SK-N-SH treated with all-trans-retinoic acid at 6 μM for 48 hours (cell line): ENCODE measurements at regions not wholly inside any gene's neighbourhood (a gene's known extent, or its start where the extent isn't known, plus 50 kb on each side); places are given as distances from the start of the nearest gene placed in this dataset.

Source experiments
- ATAC-seq: fragments of 200-7000 bp; cut with Tn5 transposase; 3 replicates; pipeline ENCODE4 v1.9.1; 2020; ENCODE audit warnings: mild to moderate bottlenecking, moderate library complexity
- ARNTL ChIP-seq: fragments of 450-650 bp; formaldehyde crosslinking; IDR thresholded peaks from 2 replicates; pipeline ENCODE4 v1.5.0; 2020; ENCODE audit warnings: low read depth, mild to moderate bottlenecking, moderate library complexity, borderline replicate concordance
- BACH2 ChIP-seq: fragments of 250-450 bp; sonication (Bioruptor Pico); IDR thresholded peaks from 2 replicates; pipeline ENCODE4 v1.9.0; 2021; ENCODE audit warnings: mild to moderate bottlenecking, borderline replicate concordance
- CREB5 ChIP-seq: fragments of 250-450 bp; sonication (Bioruptor Pico); IDR thresholded peaks from 2 replicates; pipeline ENCODE4 v1.5.1; 2020; ENCODE audit warnings: low read depth, mild to moderate bottlenecking, moderate library complexity
- CSDC2 ChIP-seq: fragments of 250-450 bp; sonication (Bioruptor Pico); IDR thresholded peaks from 2 replicates; pipeline ENCODE4 v1.5.0; 2020; ENCODE audit warnings: mild to moderate bottlenecking, moderate library complexity
- ESRRG ChIP-seq: fragments of 250-450 bp; sonication (Bioruptor Pico); IDR thresholded peaks from 2 replicates; pipeline ENCODE4 v1.6.1; 2021; ENCODE audit warnings: mild to moderate bottlenecking
- GLIS3 ChIP-seq: fragments of 250-450 bp; sonication (Bioruptor Pico); IDR thresholded peaks from 2 replicates; pipeline ENCODE4 v1.5.0; 2020; ENCODE audit warnings: mild to moderate bottlenecking, moderate library complexity
- ISL1 ChIP-seq: fragments of 250-450 bp; sonication (Bioruptor Pico); IDR thresholded peaks from 2 replicates; pipeline ENCODE4 v2.1.2; 2022; ENCODE audit warnings: mild to moderate bottlenecking, moderate library complexity
- OSR1 ChIP-seq: fragments of 250-450 bp; sonication (Bioruptor Pico); IDR thresholded peaks from 2 replicates; pipeline ENCODE4 v1.8.0; 2022; ENCODE audit warnings: moderate library complexity, mild to moderate bottlenecking, inconsistent platforms
- PPARA ChIP-seq: fragments of 250-450 bp; sonication (Bioruptor Pico); IDR thresholded peaks from 2 replicates; pipeline ENCODE4 v1.5.0; 2020; ENCODE audit warnings: mild to moderate bottlenecking, borderline replicate concordance
- RARB ChIP-seq: fragments of 250-450 bp; sonication (Bioruptor Pico); IDR thresholded peaks from 2 replicates; pipeline ENCODE4 v1.8.0; 2021; ENCODE audit warnings: mild to moderate bottlenecking, moderate library complexity
- SNAI2 ChIP-seq: fragments of 250-450 bp; sonication (Bioruptor Pico); IDR thresholded peaks from 2 replicates; pipeline ENCODE4 v1.5.0; 2020; ENCODE audit warnings: mild to moderate bottlenecking, moderate library complexity
- TCF4 ChIP-seq: fragments of 250-450 bp; sonication (Bioruptor Pico); IDR thresholded peaks from 2 replicates; pipeline ENCODE4 v1.8.0; 2021; ENCODE audit warnings: mild to moderate bottlenecking, moderate library complexity, borderline replicate concordance
- TOX ChIP-seq: fragments of 250-450 bp; sonication (Bioruptor Pico); IDR thresholded peaks from 2 replicates; pipeline ENCODE4 v1.8.0; 2021; ENCODE audit warnings: mild to moderate bottlenecking, moderate library complexity, borderline replicate concordance
- TSHZ2 ChIP-seq: fragments of 250-450 bp; sonication (Bioruptor Pico); IDR thresholded peaks from 2 replicates; pipeline ENCODE4 v1.5.0; 2020; ENCODE audit warnings: mild to moderate bottlenecking, moderate library complexity
- ZC3H10 ChIP-seq: fragments of 250-450 bp; sonication (Bioruptor Pico); IDR thresholded peaks from 2 replicates; pipeline ENCODE4 v1.5.1; 2021; ENCODE audit warnings: mild to moderate bottlenecking, moderate library complexity
- ZFP3 ChIP-seq: fragments of 250-450 bp; sonication (Bioruptor Pico); IDR thresholded peaks from 2 replicates; pipeline ENCODE4 v1.5.0; 2020; ENCODE audit warnings: mild to moderate bottlenecking, moderate library complexity
- ZFP30 ChIP-seq: fragments of 450-650 bp; formaldehyde crosslinking; IDR thresholded peaks from 2 replicates; pipeline ENCODE4 v1.5.0; 2022; ENCODE audit warnings: mild to moderate bottlenecking, moderate library complexity
- ZNF565 ChIP-seq: fragments of 450-650 bp; formaldehyde crosslinking; conservative IDR thresholded peaks from 2 replicates; pipeline ENCODE4 v1.5.0; 2020; ENCODE audit warnings: low read depth, mild to moderate bottlenecking, moderate library complexity
- ZNF70 ChIP-seq: fragments of 450-650 bp; formaldehyde crosslinking; IDR thresholded peaks from 2 replicates; pipeline ENCODE4 v1.5.0; 2020; ENCODE audit warnings: mild to moderate bottlenecking, moderate library complexity
- ZNF8 ChIP-seq: fragments of 450-650 bp; formaldehyde crosslinking; IDR thresholded peaks from 2 replicates; pipeline ENCODE4 v1.5.0; 2020; ENCODE audit warnings: mild to moderate bottlenecking, moderate library complexity
- TF ChIP-seq, protein P1 (sequence below): fragments of 250-450 bp; sonication (Bioruptor Pico); IDR thresholded peaks from 2 replicates; pipeline ENCODE4 v1.8.0; 2020; ENCODE audit warnings: mild to moderate bottlenecking, moderate library complexity, borderline replicate concordance
- TF ChIP-seq, protein P2 (sequence below): fragments of 250-450 bp; sonication (Bioruptor Pico); IDR thresholded peaks from 2 replicates; pipeline ENCODE4 v1.5.1; 2021; ENCODE audit warnings: mild to moderate bottlenecking, moderate library complexity
- TF ChIP-seq, protein P3 (sequence below): fragments of 250-450 bp; sonication (Bioruptor Pico); IDR thresholded peaks from 2 replicates; pipeline ENCODE4 v1.8.0; 2021; ENCODE audit warnings: low read depth, mild to moderate bottlenecking, moderate library complexity, borderline replicate concordance

DNA sequence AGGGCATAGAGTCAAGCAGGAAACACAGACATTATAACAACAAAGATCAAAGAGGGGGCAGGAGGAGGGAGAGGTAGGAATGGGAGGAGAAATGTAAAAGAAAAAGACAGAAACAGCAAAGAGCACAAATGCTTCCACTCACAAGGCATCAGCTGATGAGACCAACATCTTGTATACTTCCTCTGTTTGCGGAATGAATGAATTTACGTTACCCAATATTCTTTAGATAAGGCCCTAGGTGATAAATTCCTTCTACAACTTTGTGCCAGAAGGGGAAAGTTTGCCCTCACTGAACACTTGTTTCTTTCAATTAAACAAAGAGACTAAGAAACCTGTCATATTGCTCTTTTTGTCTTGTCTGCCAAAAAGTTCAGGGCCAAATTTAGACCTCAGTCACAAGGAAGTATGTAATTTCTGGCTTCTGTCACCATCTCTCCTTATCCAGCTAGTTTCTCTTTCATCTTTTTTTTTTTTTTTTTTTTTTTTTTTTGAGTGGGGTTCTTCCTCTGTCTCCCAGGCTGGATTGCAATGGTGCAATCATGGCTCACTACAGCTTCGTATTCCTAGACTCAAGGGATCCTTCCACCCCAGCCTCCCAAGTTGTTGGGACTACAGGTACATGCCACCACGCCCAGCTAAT is 116.4 kb upstream of the NANOS1 start:
- no peak for ATAC-seq

DNA sequence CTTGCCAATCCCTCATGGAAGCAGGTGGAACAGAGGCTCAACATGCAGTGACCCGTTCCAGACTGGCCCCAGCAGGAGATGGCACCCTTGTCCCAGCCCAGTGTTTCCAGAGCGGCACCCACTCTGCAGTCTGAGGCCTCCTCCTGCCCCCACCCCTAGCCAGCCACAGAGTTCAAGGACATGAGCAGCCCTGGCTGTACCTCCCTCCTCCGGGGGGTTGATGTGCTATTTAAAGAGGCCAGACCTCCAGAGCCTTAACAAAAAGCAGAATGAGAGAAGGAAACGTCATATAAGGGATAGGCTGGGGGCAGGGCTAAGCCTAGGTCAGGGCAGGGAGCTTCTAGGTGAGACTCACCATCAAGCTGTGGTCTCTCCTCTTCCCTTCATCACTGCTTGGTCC is 115.7 kb upstream of the NANOS1 start:
- TF ChIP-seq BACH2 (CRISPR knock-in tag) (no peak), ZNF565 (CRISPR knock-in tag) (no peak), ZFP3 (CRISPR knock-in tag) (no peak), ESRRG (CRISPR knock-in tag) (no peak), GLIS3 (no peak), TSHZ2 (CRISPR knock-in tag) (no peak), CSDC2 (no peak), ZC3H10 (CRISPR knock-in tag) (no peak), ZFP30 (CRISPR knock-in tag) (no peak), OSR1 (no peak), PPARA (no peak), SNAI2 (CRISPR knock-in tag) (no peak), ARNTL (CRISPR knock-in tag) (no peak), RARB (CRISPR knock-in tag) (no peak), ZNF8 (CRISPR knock-in tag) (no peak)
- TF ChIP-seq, protein P1, sequence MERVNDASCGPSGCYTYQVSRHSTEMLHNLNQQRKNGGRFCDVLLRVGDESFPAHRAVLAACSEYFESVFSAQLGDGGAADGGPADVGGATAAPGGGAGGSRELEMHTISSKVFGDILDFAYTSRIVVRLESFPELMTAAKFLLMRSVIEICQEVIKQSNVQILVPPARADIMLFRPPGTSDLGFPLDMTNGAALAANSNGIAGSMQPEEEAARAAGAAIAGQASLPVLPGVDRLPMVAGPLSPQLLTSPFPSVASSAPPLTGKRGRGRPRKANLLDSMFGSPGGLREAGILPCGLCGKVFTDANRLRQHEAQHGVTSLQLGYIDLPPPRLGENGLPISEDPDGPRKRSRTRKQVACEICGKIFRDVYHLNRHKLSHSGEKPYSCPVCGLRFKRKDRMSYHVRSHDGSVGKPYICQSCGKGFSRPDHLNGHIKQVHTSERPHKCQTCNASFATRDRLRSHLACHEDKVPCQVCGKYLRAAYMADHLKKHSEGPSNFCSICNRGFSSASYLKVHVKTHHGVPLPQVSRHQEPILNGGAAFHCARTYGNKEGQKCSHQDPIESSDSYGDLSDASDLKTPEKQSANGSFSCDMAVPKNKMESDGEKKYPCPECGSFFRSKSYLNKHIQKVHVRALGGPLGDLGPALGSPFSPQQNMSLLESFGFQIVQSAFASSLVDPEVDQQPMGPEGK, result no peak
- TF ChIP-seq, protein P2, sequence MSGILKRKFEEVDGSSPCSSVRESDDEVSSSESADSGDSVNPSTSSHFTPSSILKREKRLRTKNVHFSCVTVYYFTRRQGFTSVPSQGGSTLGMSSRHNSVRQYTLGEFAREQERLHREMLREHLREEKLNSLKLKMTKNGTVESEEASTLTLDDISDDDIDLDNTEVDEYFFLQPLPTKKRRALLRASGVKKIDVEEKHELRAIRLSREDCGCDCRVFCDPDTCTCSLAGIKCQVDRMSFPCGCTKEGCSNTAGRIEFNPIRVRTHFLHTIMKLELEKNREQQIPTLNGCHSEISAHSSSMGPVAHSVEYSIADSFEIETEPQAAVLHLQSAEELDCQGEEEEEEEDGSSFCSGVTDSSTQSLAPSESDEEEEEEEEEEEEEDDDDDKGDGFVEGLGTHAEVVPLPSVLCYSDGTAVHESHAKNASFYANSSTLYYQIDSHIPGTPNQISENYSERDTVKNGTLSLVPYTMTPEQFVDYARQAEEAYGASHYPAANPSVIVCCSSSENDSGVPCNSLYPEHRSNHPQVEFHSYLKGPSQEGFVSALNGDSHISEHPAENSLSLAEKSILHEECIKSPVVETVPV, result no peak
- no peak for ATAC-seq

More for the DNA sequence above, 116.4 kb upstream of the NANOS1 start:
- TF ChIP-seq ZC3H10 (CRISPR knock-in tag), result no peak
- TF ChIP-seq ZFP30 (CRISPR knock-in tag), result no peak
- no peak for TF ChIP-seq ZFP3 (CRISPR knock-in tag)
- TF ChIP-seq, protein P3, sequence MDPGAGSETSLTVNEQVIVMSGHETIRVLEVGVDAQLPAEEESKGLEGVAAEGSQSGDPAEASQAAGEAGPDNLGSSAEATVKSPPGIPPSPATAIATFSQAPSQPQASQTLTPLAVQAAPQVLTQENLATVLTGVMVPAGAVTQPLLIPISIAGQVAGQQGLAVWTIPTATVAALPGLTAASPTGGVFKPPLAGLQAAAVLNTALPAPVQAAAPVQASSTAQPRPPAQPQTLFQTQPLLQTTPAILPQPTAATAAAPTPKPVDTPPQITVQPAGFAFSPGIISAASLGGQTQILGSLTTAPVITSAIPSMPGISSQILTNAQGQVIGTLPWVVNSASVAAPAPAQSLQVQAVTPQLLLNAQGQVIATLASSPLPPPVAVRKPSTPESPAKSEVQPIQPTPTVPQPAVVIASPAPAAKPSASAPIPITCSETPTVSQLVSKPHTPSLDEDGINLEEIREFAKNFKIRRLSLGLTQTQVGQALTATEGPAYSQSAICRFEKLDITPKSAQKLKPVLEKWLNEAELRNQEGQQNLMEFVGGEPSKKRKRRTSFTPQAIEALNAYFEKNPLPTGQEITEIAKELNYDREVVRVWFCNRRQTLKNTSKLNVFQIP (CRISPR knock-in tag), result no peak
- TF ChIP-seq TCF4 (CRISPR knock-in tag), result no peak
- TF ChIP-seq TOX (CRISPR knock-in tag), result no peak
- TF ChIP-seq TSHZ2 (CRISPR knock-in tag), result no peak
- TF ChIP-seq GLIS3, result no peak
- TF ChIP-seq BACH2 (CRISPR knock-in tag), result no peak
- TF ChIP-seq ISL1 (CRISPR knock-in tag), result no peak
- TF ChIP-seq PPARA, result no peak
- TF ChIP-seq ZNF8 (CRISPR knock-in tag), result no peak
- TF ChIP-seq RARB (CRISPR knock-in tag), result no peak
- TF ChIP-seq CREB5 (CRISPR knock-in tag), result no peak
- TF ChIP-seq ESRRG (CRISPR knock-in tag), result no peak
- TF ChIP-seq OSR1, result no peak
- no peak for TF ChIP-seq ZNF70 (CRISPR knock-in tag)
- no peak for TF ChIP-seq ZNF565 (CRISPR knock-in tag)
- no peak for TF ChIP-seq SNAI2 (CRISPR knock-in tag)
